H9 (cell line): ENCODE measurements at regions not wholly inside any gene's neighbourhood (a gene's known extent, or its start where the extent isn't known, plus 50 kb on each side); places are given as distances from the start of the nearest gene placed in this dataset.

ENCODE experiments used
- DNase-seq: peaks from one replicate; pipeline ENCODE4 v3.0.0-alpha.2; 2017
- H2AFZ ChIP-seq: one replicate; pipeline ENCODE4 v1.6.1; 2013; ENCODE audit warnings: mild to moderate bottlenecking, low read length, control low read depth, moderate library complexity
- H2AK5ac ChIP-seq: 2 replicates; pipeline ENCODE4 v1.6.1; 2013; ENCODE audit warnings: low read length, control low read depth, mixed read lengths; ENCODE audit not compliant: insufficient read length
- H2BK120ac ChIP-seq: one replicate; pipeline ENCODE4 v1.6.1; 2013; ENCODE audit warnings: low read depth, mild to moderate bottlenecking, low read length, control low read depth, inconsistent platforms; ENCODE audit not compliant: poor library complexity, severe bottlenecking
- H2BK12ac ChIP-seq: 2 replicates; pipeline ENCODE4 v1.6.1; 2013; ENCODE audit warnings: low read length, control low read depth, mixed read lengths, low read depth; ENCODE audit not compliant: insufficient read length
- H2BK15ac ChIP-seq: 2 replicates; pipeline ENCODE4 v1.6.1; 2013; ENCODE audit warnings: low read depth, low read length, control low read depth
- H2BK20ac ChIP-seq: one replicate; pipeline ENCODE4 v1.6.1; 2013; ENCODE audit warnings: low read depth, mild to moderate bottlenecking, low read length, control low read depth, inconsistent platforms; ENCODE audit not compliant: poor library complexity, severe bottlenecking
- H2BK5ac ChIP-seq: 2 replicates; pipeline ENCODE4 v1.6.1; 2013; ENCODE audit warnings: low read length, control low read depth, mixed read lengths; ENCODE audit not compliant: insufficient read length
- H3K14ac ChIP-seq: 2 replicates; pipeline ENCODE4 v1.6.1; 2013; ENCODE audit warnings: low read length, control low read depth; ENCODE audit not compliant: insufficient read depth
- H3K18ac ChIP-seq: 2 replicates; pipeline ENCODE4 v1.6.1; 2013; ENCODE audit warnings: low read depth, mild to moderate bottlenecking, mixed read lengths, low read length, control low read depth; ENCODE audit not compliant: insufficient read length
- H3K23ac ChIP-seq: 2 replicates; pipeline ENCODE4 v1.6.1; 2013; ENCODE audit warnings: low read length, control low read depth, mixed read lengths, low read depth; ENCODE audit not compliant: insufficient read length
- H3K23me2 ChIP-seq: 2 replicates; pipeline ENCODE4 v1.6.1; 2013; ENCODE audit warnings: low read depth, mild to moderate bottlenecking, mixed read lengths, low read length, control low read depth; ENCODE audit not compliant: insufficient read length, poor library complexity, severe bottlenecking
- H3K27ac ChIP-seq: 2 replicates; pipeline ENCODE4 v1.5.1; 2013; ENCODE audit warnings: low read length, control low read depth, mixed read lengths, low read depth; ENCODE audit not compliant: insufficient read length
- H3K27me3 ChIP-seq: 2 replicates; pipeline ENCODE4 v1.6.1; 2013; ENCODE audit warnings: low read length, control low read depth, inconsistent platforms; ENCODE audit not compliant: insufficient read depth
- H3K4ac ChIP-seq: 2 replicates; pipeline ENCODE4 v1.6.1; 2013; ENCODE audit warnings: low read depth, mild to moderate bottlenecking, control low read depth, inconsistent platforms, low read length, moderate library complexity
- H3K4me1 ChIP-seq: 2 replicates; pipeline ENCODE4 v1.6.1; 2013; ENCODE audit warnings: low read length, control low read depth, inconsistent platforms; ENCODE audit not compliant: insufficient read depth
- H3K4me2 ChIP-seq: 2 replicates; pipeline ENCODE4 v1.6.1; 2013; ENCODE audit warnings: low read length, control low read depth, mixed read lengths; ENCODE audit not compliant: insufficient read length, insufficient read depth
- H3K56ac ChIP-seq: 2 replicates; pipeline ENCODE4 v1.6.1; 2013; ENCODE audit warnings: low read depth, mild to moderate bottlenecking, mixed read lengths, low read length, control low read depth; ENCODE audit not compliant: insufficient read length
- H3K79me1 ChIP-seq: 2 replicates; pipeline ENCODE4 v1.6.1; 2013; ENCODE audit warnings: low read depth, mild to moderate bottlenecking, moderate library complexity, low read length, control low read depth, inconsistent platforms; ENCODE audit not compliant: insufficient read depth, poor library complexity, severe bottlenecking
- H3K79me2 ChIP-seq: 2 replicates; pipeline ENCODE4 v1.6.1; 2013; ENCODE audit warnings: low read length, control low read depth, inconsistent platforms; ENCODE audit not compliant: insufficient read depth
- H3K9ac ChIP-seq: 2 replicates; pipeline ENCODE4 v1.6.1; 2013; ENCODE audit warnings: low read length, control low read depth, mixed read lengths; ENCODE audit not compliant: insufficient read length; ENCODE audit errors: extremely low read depth
- H3K9me3 ChIP-seq: one replicate; pipeline ENCODE4 v1.6.1; 2013; ENCODE audit warnings: low read depth, low read length, inconsistent platforms; ENCODE audit not compliant: control insufficient read depth
- H3T11ph ChIP-seq: one replicate; pipeline ENCODE4 v1.6.1; 2013; ENCODE audit warnings: mild to moderate bottlenecking, low read length, control low read depth, inconsistent platforms
- H4K20me1 ChIP-seq: one replicate; pipeline ENCODE4 v1.6.1; 2013; ENCODE audit not compliant: control insufficient read depth, insufficient read length, insufficient read depth
- H4K5ac ChIP-seq: 2 replicates; pipeline ENCODE4 v1.6.1; 2013; ENCODE audit warnings: low read depth, mild to moderate bottlenecking, mixed read lengths, low read length, control low read depth; ENCODE audit not compliant: insufficient read length
- H4K8ac ChIP-seq: replicated peaks from 2 replicates; pipeline ENCODE4 v1.6.1; 2013; ENCODE audit warnings: low read length, control low read depth, mixed read lengths, low read depth; ENCODE audit not compliant: insufficient read length
- H4K91ac ChIP-seq: 2 replicates; pipeline ENCODE4 v1.6.1; 2013; ENCODE audit warnings: low read depth, mild to moderate bottlenecking, moderate library complexity, mixed read lengths, low read length, control low read depth; ENCODE audit not compliant: insufficient read length
- H3K27ac Mint-ChIP-seq, 3 experiments: 2 replicates in 2 of 3; 3 replicates in 1 of 3; pipeline ENCODE4 v1.8.0; 2020 to 2021; ENCODE audit warnings: mixed read lengths in 3 of 3, mild to moderate bottlenecking in 1 of 3, moderate library complexity in 1 of 3
- H3K27me3 Mint-ChIP-seq: 2 replicates; pipeline ENCODE4 v1.8.0; 2021; ENCODE audit warnings: low read depth, mild to moderate bottlenecking, moderate library complexity, mixed read lengths
- H3K36me3 Mint-ChIP-seq, 3 experiments: 2 replicates in 2 of 3; 3 replicates in 1 of 3; pipeline ENCODE4 v1.8.0; 2020 to 2021; ENCODE audit warnings: low read depth in 3 of 3, mixed read lengths in 3 of 3; ENCODE audit not compliant: insufficient read depth in 1 of 3
- H3K4me1 Mint-ChIP-seq, 2 experiments: 2 replicates each; pipeline ENCODE4 v1.8.0; 2020; ENCODE audit warnings: mixed read lengths in 2 of 2
- H3K4me3 Mint-ChIP-seq, 2 experiments: 2 replicates in 1 of 2; 3 replicates in 1 of 2; pipeline ENCODE4 v1.8.0; 2020 to 2021; ENCODE audit warnings: mild to moderate bottlenecking in 2 of 2, mixed read lengths in 2 of 2, moderate library complexity in 1 of 2
- H3K9me3 Mint-ChIP-seq, 2 experiments: 2 replicates in 1 of 2; 3 replicates in 1 of 2; pipeline ENCODE4 v1.8.0; 2020; ENCODE audit warnings: mild to moderate bottlenecking in 2 of 2, mixed read lengths in 2 of 2, moderate library complexity in 1 of 2
- CTCF ChIP-seq: fragments of 200-600 bp; sonication (generic); conservative IDR thresholded peaks from 3 replicates; pipeline ENCODE4 v1.8.0; 2021; ENCODE audit warnings: antibody characterized with exemption, mild to moderate bottlenecking
- WGBS: extraction: QIAGEN DNeasy Blood & Tissue Kit; methylation state at CpG from one replicate; pipeline ENCODE4 v1.1.7; 2013; ENCODE audit warnings: missing lambda C conversion rate, low lambda C conversion rate, mixed read lengths; ENCODE audit not compliant: insufficient read length; ENCODE audit errors: extremely low coverage; 5-methylcytosine and 5-hydroxymethylcytosine counted together

GRCh38 chr6:4403828-4404227 lies 268.5 kb upstream of the ECI2 start:
- Histone ChIP-seq H3K4me1 (no peaks in the 10 kb centered on the region), H3K4ac (no peak overlapping the region), H3K27me3 (no peaks in the 10 kb centered on the region), H4K91ac (no peak overlapping the region), H3K4me2 (no peak overlapping the region), H2BK5ac (no peak overlapping the region), H3K56ac (no peak overlapping the region), H4K8ac (no peak overlapping the region), H3K27ac (no peak overlapping the region), H2BK12ac (no peak overlapping the region), H3K23me2 (no peaks in the 10 kb centered on the region), H3K14ac (no peak overlapping the region), H3K23ac (no peak overlapping the region), H2BK15ac (no peak overlapping the region), H3K9me3 (no peaks in the 10 kb centered on the region), H3K79me1 (no peaks in the 10 kb centered on the region), H3K79me2 (no peaks in the 10 kb centered on the region), H2AK5ac (no peak overlapping the region), H2BK20ac (no peak overlapping the region), H3K9ac (no peak overlapping the region), H3T11ph (no peak overlapping the region), H2BK120ac (no peak overlapping the region), H2AFZ (no peak overlapping the region), H4K5ac (no peak overlapping the region), H3K18ac (no peak overlapping the region), H4K20me1 (no peaks in the 10 kb centered on the region)
- Mint-ChIP-seq H3K4me1 (peaks cover 42 to 52% of the 10 kb centered on the region in 2 experiments), H3K27me3 (peaks cover 17% of the 10 kb centered on the region), H3K4me3 (no peak overlapping the region), H3K36me3 (peaks cover 9 to 27% (median 14%) of the 10 kb centered on the region in 3 experiments), H3K27ac (no peak overlapping the region; a peak in 1 of 7 replicates), H3K9me3 (peaks cover 17 to 24% of the 10 kb centered on the region in 2 experiments)
- no peak for DNase-seq
- TF ChIP-seq CTCF: no peak
- no CpG with 5 or more reads among the region's 4 CpGs for WGBS
